GM18861 (cell line): ENCODE measurements at regions not wholly inside any gene's neighbourhood (a gene's known extent, or its start where the extent isn't known, plus 50 kb on each side); places are given as distances from the start of the nearest gene placed in this dataset.

Experiments
- ATAC-seq: cut with Tn5 transposase; IDR thresholded peaks from one replicate; pipeline ENCODE4 v1.9.1; 2021; ENCODE audit not compliant: unreplicated experiment

DNA sequence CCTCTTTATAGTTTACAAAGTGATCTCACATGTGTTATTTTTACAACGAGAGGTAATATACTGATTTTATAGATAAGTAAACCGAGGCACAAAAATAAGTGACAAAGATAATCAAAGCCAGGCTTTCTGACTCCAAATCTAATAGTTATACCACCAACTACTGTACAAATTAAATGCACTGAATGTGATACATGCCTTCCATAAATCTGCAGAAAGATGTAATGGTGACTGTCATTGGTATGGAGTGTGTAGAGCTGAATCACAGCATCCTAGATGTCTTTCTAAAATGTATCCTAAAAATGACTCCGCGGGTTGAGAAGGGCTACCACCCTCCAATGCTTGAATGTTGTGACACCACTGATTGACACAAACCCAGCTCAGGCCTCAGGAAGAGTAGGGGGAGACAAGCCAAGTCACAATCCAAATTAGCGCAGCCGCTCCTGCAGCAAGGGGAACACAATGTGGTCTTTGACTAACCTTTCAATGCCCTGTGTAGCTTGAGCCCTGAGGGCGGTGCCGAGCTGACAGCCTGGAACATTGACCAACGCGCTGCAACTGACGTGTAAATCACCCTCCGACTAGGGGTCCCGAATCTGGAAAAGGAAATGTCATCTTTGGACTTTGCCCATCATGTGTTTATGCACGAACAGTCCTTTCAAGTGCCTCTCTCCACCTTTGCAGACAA, 136.8 kb downstream of the OLIG3 start:
- ATAC-seq, result no peak

DNA sequence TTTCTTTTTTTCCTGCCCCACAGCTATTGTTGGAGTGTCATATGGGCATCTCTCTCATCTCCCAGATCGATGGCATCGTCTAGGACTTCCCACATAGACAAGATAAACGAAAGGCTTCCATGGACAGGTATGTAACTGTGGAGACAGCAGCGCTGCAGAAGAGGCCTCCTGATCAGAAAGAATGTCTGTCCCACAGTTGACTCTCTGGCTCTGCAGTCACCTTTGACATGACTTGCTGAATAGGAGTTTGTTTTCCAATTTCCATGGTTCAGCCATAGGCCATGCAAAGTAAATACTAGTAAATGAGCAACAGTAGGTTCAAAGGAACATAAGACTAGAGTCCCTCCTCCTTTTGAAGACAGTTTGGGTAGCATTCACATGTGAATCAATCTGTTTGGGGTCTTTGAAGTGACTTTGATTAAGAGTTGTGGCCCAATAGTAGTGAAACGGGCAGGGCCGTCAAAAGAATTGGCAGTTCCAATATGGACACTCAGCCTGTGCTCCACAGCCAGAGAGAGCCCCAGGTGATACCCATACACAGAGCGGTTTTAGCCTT, 134.7 kb upstream of the IFNGR1 start:
- ATAC-seq, result no peak

- ATAC-seq, result no peak
Measured at GRCh38 chr6:137353346-137353745, 134.2 kb upstream of the IFNGR1 start.

GRCh38 chr6:137352859-137353258, 133.7 kb upstream of the IFNGR1 start:
- ATAC-seq, result no peak

GRCh38 chr6:137351890-137352289, 132.7 kb upstream of the IFNGR1 start:
- ATAC-seq, result no peak

DNA sequence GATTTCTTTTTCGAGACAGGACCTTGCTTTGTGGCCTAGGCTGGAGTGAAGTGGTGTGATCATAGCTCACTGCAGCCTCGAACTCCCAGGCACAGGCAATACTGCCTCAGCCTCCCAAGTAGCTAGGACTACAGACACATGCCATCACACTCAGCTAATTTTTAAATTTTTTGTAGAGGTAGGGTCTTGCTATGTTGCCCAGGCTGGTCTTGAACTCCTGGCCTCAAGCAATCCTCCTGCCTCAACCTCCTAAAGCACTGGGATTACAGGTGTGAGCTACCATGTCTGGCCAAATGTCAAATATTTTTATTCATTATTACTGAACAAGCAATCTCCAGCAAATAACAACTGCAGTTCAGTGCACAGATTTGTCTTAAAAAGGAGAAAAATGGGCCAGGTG, 131.7 kb upstream of the IFNGR1 start:
- no peak for ATAC-seq

GRCh38 chr6:137349856-137350830, 131.0 kb upstream of the IFNGR1 start:
- no peak for ATAC-seq

- ATAC-seq, result no peak
Measured at GRCh38 chr6:137348777-137349176, 129.6 kb upstream of the IFNGR1 start.

GRCh38 chr6:137343241-137343640, 124.1 kb upstream of the IFNGR1 start:
- no peak for ATAC-seq

DNA sequence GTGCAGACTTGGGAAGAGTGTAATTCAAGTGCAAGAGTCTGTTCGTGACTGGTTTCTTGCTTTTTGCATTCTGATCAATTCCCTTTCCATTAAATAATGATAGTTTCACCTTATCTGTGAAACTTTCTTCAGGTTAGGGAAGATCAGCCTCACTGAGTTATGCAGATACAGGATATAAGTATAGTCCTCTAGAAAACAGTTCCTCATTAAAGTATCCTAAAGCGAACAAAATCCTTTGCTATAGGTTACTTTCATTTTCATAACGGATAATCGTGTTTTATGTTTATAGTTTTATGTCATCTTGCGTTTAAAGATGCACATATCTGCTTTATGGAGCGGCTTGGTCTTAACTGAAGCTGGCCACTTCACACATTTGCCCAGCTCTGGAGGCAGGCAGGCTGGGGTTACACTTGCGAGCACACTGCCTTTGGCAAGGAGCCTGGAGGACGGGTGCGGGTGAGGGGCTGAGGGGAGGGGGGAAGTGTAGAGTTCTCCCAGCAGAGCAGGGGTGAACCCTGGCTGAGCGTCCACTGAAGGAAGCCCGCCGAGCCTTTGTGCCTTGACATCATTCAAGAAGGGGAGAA, 123.5 kb upstream of the IFNGR1 start:
- ATAC-seq, result no peak

- no peak for ATAC-seq
Measured at GRCh38 chr6:137341681-137342195, 122.6 kb upstream of the IFNGR1 start.

DNA sequence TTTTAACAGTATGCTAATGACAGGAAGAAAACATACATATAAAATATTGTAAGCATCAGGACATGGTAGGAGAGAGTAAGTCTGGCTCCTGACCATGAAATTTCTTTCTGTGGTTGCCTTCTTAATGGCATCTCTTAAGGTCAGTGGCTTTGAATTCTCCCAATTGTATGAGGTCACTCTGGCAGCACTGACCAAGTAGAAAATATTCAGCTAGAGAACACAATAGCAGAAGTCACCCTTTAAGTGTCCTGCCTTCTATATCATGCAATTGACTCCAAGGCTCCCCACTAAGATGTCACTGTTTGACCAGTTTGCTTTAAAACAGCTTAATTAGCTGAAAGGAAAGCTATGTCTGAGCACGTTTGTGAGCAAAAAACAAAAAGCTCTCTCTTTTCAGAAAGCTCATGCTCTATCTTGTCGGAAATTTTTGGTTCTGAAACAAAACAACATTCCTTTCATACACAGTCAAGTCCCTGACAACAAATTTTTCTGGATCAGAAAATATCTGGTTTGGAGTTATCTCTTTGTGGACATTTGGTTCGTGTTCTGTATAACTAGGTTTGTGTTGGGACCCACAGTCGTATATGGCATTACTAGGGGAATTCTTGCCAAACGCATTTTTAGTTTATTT, 120.9 kb upstream of the IFNGR1 start:
- ATAC-seq, result no peak

- ATAC-seq, result no peak
Measured at GRCh38 chr6:137334884-137335283, 115.7 kb upstream of the IFNGR1 start.

GRCh38 chr6:137334094-137334493, 114.9 kb upstream of the IFNGR1 start:
- no peak for ATAC-seq

DNA sequence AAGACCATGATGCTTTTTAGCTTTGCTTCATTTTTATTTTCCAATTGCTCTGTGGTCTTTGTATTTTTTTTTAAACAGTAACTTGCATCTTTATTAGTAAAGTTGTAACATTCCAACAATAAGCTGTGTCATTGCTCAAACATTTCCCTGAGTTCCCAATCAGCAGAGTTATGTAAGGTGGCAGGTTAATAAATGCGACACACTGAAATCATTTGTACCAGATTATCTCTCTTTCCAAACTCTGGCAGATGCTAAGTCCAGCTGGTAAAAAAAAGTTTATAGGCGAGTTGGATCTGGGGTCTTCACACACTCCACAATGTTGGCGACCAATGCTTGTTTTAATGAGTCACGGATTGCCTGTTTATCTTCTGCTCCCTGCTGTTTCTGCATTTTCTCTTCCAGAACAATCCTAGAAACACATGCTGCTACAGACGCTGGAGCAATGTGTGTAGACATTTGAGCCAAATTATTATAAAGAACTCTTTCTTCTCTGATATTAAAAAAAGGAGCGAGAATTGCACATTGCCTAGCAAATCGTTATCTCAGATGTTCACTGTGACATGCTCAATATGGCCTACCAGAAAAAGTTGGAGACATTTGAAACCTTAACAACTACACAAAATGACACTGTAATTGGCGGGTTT, 113.6 kb upstream of the IFNGR1 start:
- ATAC-seq, result no peak

- ATAC-seq, result no peak
Measured at GRCh38 chr6:137323860-137324259, 104.7 kb upstream of the IFNGR1 start.

DNA sequence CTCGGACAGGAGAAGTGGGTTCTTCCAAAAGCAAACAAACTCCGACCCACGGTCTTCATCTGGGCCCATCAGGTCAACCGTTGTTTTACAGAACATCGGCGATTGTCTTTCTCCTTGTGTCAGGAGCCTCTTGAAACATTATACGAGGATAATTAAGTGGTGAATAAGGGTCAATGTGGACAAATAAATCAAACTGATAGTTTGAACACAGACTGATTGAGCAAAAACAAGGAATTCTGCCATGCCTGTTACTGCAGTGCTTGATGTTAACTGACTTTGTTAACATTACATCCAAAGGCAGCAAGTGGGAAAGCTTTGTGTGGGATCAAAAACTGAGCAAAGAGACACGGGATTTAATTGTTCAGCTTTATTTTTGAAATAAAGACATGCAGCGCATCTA, 101.1 kb upstream of the IFNGR1 start:
- ATAC-seq, result no peak

GRCh38 chr6:137316626-137317025, 97.4 kb upstream of the IFNGR1 start:
- no peak for ATAC-seq

DNA sequence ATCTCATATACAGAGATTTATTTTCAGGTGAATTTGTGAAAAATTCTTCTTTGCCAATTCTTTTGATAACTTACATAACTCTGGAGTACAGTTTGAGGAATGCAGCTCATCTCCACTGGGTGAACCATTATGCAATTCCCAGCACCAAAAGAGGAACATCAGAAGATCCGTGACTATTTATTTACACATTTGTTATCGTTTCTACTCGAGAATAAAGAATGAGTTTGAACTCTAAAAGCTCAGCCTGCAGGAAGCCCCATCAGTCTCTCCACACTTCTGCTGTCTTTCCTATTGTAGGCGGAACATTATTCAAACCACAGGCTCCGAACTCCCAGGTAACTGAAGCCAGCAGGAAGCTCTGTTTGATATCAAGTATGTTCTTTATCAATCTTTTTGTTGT, 95.9 kb upstream of the IFNGR1 start:
- no peak for ATAC-seq
